GM21526 (cell line): ENCODE measurements at regions not wholly inside any gene's neighbourhood (a gene's known extent, or its start where the extent isn't known, plus 50 kb on each side); places are given as distances from the start of the nearest gene placed in this dataset.

Experiments used
- ATAC-seq: cut with Tn5 transposase; IDR thresholded peaks from one replicate; pipeline ENCODE4 v1.9.1; 2021; ENCODE audit warnings: moderate library complexity; ENCODE audit not compliant: unreplicated experiment, low FRiP score

- no peak for ATAC-seq
These were observed 190.0 kb downstream of the MZT1 start for GRCh38 chr13:72537395-72537780.

GRCh38 chr13:72536714-72537394 is 190.6 kb downstream of the MZT1 start:
- ATAC-seq, result no peak

- ATAC-seq, result no peak
These were observed 192.3 kb downstream of the MZT1 start for GRCh38 chr13:72534951-72535640.

DNA sequence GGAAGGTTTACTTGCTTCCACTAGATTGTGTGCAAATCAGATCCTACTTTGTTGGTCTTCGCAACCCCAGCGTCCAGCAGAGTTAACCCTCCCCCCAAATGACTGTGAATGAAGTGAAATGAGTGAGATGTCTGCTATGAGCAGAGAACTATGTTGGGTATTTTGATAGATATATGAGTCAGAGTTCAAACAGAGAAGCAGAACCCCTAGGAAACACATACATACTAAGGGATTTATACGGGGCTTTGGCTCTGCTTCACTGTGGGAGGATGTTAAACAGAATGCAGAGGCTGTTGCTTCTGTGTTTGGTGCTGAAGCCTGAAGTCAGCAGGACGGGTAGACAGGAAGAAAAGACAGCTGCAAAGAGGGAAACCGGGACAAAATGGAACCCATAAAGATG is 197.0 kb downstream of the MZT1 start:
- ATAC-seq, result no peak

DNA sequence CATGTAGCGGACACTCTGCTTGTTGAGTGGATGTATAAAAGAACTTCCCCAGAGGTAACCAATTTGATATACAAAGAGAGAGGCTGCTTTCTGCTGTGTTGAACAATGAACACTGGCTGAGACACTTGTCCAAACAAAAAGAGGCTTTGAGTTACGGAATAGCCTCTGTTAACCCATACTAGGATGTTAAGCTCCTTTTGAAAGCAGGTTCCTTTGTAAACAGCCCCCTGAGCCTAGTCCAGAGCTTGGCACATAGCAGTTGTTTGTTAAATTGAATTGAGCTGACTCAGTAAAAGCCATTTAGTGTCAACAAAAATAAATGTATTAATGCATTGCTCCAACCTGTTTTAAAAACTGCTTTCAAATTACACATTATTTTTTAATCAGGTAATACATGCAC is 200.1 kb downstream of the MZT1 start:
- no peak for ATAC-seq

DNA sequence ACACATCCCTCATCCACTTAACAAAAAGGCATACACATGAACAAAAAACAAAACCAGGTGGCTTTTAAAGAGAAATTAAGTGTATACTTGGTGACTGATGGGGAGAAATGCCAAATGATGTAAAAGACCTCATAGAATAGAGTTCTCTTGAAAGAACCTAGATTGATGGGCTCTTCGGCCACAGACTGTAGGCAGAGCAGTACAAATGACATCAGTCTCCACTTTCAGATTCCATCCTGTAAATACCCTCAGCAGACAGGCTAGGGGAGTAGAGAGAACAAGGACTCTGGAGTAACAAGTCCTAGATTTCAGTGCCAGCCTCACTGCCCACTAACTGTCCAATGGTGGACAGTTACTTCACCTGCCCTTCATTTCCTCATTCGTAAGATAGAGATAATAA is 203.8 kb downstream of the MZT1 start:
- ATAC-seq, result no peak

GRCh38 chr13:72523049-72523448 is 204.4 kb downstream of the MZT1 start:
- no peak for ATAC-seq

DNA sequence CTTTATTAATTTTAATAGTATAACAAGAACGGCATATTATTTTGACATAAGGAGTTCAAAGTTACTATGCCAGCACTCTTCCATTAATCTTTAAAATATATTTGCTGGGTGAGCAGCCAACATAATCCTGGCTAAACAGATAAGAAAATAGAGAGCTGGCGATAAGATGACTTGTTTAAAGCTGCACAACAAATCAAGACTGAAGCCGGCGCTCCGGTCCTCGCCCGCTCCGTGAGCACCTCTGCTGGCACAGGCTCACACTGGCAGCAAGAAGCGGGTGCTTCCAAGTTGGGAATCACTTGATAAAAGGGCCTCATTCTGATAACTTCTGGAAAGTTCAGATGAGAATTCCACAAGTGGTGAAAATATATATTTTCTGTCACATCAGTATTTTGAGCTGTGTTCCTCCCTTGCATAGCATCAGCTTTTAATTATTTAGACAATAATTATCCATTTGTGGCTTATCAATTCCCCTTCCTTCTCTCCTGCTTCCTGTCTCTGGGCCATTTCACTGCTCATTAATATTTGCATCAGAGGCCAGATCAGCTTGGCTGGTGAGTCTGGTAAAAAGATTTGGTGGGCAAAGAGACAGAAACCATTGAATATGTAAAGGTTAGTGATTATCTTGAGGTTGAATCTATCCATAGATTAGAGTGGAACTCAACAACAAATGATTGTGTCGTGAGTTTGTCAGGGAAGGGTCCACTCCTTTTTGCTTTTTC is 205.3 kb downstream of the MZT1 start:
- no peak for ATAC-seq

DNA sequence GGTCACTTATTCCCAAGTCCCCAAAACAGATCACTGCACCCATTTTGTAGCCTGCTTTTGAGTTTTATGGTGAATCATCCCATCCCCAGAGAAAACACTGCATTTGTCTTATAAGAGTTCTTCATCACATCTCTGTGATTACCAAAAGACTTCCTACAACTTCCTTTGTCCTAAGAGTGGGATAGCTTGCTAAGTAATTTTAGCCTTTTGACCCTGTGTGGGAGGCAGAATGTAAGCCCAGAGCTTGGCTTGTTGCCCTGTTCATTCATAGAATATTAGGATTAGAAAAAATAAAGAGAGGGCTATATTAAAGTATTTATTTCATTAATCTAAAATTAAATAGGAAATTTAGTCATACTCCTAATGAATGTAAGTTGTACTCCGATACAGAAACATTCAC is 213.3 kb downstream of the MZT1 start:
- no peak for ATAC-seq

GRCh38 chr13:72508392-72508791 is 219.0 kb downstream of the MZT1 start:
- ATAC-seq, result no peak

- no peak for ATAC-seq
These were observed 219.8 kb downstream of the MZT1 start for GRCh38 chr13:72507416-72508199.

DNA sequence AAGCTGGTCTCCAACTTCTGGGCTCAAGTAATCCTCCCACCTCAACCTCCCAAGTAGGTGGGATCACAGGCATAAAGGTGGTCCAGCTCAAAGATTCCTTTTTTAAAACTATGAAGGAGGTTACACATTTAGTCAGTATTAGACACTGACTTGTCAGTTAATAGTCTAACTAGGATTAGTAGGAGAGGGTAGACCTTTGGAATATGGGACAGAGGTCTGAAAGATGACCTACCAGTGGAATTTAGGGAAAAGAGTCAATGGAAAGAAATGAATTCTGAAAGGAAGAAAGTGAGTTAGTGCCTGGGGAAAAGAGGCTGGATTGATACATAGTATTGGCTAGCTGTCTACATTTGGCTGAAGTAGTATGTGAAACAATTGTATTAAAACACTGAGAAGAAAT is 220.7 kb downstream of the MZT1 start:
- ATAC-seq, result no peak

- no peak for ATAC-seq
These were observed 222.1 kb downstream of the MZT1 start for GRCh38 chr13:72505376-72505775.

GRCh38 chr13:72504131-72504841 is 223.1 kb downstream of the MZT1 start:
- no peak for ATAC-seq

DNA sequence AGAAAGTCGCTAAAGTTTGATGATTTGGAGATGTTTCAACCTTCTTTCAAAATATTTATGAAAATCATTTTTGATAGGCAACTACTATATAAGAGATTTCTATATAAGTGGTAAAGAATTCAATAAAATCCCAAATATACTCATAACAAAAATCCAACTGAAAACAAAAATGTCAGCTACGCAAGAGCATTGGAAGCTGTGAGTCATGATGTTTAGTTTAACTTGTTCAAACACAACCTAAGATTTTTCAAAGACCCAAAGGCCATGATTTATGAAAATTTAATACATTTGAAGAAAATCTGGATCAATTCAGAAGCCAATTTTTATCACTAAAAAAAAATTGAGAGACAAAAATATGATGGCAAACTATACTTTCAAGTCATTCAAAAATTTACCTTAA is 226.6 kb downstream of the MZT1 start:
- no peak for ATAC-seq

DNA sequence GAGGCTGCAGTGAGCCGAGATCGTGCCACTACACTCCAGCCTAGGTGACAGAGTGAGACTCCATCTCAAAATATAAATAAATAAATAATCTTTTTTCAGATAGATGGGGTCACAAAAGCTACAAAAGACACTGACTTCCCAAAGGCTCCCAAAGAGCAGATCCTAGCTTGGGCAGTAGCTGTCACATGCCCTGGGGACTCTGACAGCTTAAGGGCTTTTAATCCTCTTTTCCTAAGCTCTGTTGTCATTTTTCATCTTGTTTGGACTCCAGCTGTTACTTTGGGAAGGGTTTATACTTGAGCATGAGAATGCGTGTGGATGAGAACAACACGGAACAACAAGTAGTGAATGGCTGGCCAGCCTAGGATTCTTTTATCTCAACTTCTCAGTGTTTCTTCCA is 231.7 kb downstream of the MZT1 start:
- no peak for ATAC-seq

GRCh38 chr13:72489751-72490150 is 237.7 kb downstream of the MZT1 start:
- no peak for ATAC-seq

- ATAC-seq, result no peak
These were observed 254.1 kb downstream of the MZT1 start for GRCh38 chr13:72473321-72473720.

DNA sequence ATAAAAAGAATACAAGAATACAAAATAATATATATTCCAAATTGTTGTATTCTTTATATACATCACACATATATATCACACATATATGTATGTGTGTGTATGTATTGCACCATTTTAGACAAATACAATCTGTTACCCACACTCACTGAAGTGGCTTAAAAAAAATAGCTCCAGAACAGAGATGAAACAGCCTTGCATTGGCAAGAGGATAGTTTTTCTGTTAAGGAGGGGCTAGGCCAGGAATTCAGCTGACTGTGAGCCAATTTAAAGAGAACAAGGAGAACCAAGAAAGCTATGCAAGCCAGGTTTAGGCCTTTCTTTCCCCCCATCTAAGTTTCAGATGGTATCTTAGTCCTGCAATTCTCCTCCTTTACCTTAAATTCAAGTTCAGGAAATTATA is 257.5 kb downstream of the MZT1 start:
- ATAC-seq, result no peak

- no peak for ATAC-seq
These were observed 263.9 kb downstream of the MZT1 start for GRCh38 chr13:72463561-72463960.
